SK-N-SH treated with all-trans-retinoic acid at 6 μM for 48 hours (cell line): ENCODE measurements at regions not wholly inside any gene's neighbourhood (a gene's known extent, or its start where the extent isn't known, plus 50 kb on each side); places are given as distances from the start of the nearest gene placed in this dataset.

Experiments
- ARNTL ChIP-seq: fragments of 450-650 bp; formaldehyde crosslinking; IDR thresholded peaks from 2 replicates; pipeline ENCODE4 v1.5.0; 2020; ENCODE audit warnings: low read depth, mild to moderate bottlenecking, moderate library complexity, borderline replicate concordance
- BACH2 ChIP-seq: fragments of 250-450 bp; sonication (Bioruptor Pico); IDR thresholded peaks from 2 replicates; pipeline ENCODE4 v1.9.0; 2021; ENCODE audit warnings: mild to moderate bottlenecking, borderline replicate concordance
- CREB5 ChIP-seq: fragments of 250-450 bp; sonication (Bioruptor Pico); IDR thresholded peaks from 2 replicates; pipeline ENCODE4 v1.5.1; 2020; ENCODE audit warnings: low read depth, mild to moderate bottlenecking, moderate library complexity
- CSDC2 ChIP-seq: fragments of 250-450 bp; sonication (Bioruptor Pico); IDR thresholded peaks from 2 replicates; pipeline ENCODE4 v1.5.0; 2020; ENCODE audit warnings: mild to moderate bottlenecking, moderate library complexity
- CSRNP3 ChIP-seq: fragments of 250-450 bp; sonication (Bioruptor Pico); IDR thresholded peaks from 2 replicates; pipeline ENCODE4 v1.5.1; 2021; ENCODE audit warnings: mild to moderate bottlenecking, moderate library complexity
- ESRRG ChIP-seq: fragments of 250-450 bp; sonication (Bioruptor Pico); IDR thresholded peaks from 2 replicates; pipeline ENCODE4 v1.6.1; 2021; ENCODE audit warnings: mild to moderate bottlenecking
- GLIS3 ChIP-seq: fragments of 250-450 bp; sonication (Bioruptor Pico); IDR thresholded peaks from 2 replicates; pipeline ENCODE4 v1.5.0; 2020; ENCODE audit warnings: mild to moderate bottlenecking, moderate library complexity
- PATZ1 ChIP-seq: fragments of 250-450 bp; sonication (Bioruptor Pico); IDR thresholded peaks from 2 replicates; pipeline ENCODE4 v1.8.0; 2020; ENCODE audit warnings: mild to moderate bottlenecking, moderate library complexity, borderline replicate concordance
- RARB ChIP-seq: fragments of 250-450 bp; sonication (Bioruptor Pico); IDR thresholded peaks from 2 replicates; pipeline ENCODE4 v1.8.0; 2021; ENCODE audit warnings: mild to moderate bottlenecking, moderate library complexity
- TCF4 ChIP-seq: fragments of 250-450 bp; sonication (Bioruptor Pico); IDR thresholded peaks from 2 replicates; pipeline ENCODE4 v1.8.0; 2021; ENCODE audit warnings: mild to moderate bottlenecking, moderate library complexity, borderline replicate concordance
- TSHZ2 ChIP-seq: fragments of 250-450 bp; sonication (Bioruptor Pico); IDR thresholded peaks from 2 replicates; pipeline ENCODE4 v1.5.0; 2020; ENCODE audit warnings: mild to moderate bottlenecking, moderate library complexity
- ZFP3 ChIP-seq: fragments of 250-450 bp; sonication (Bioruptor Pico); IDR thresholded peaks from 2 replicates; pipeline ENCODE4 v1.5.0; 2020; ENCODE audit warnings: mild to moderate bottlenecking, moderate library complexity
- ZNF70 ChIP-seq: fragments of 450-650 bp; formaldehyde crosslinking; IDR thresholded peaks from 2 replicates; pipeline ENCODE4 v1.5.0; 2020; ENCODE audit warnings: mild to moderate bottlenecking, moderate library complexity
- ZNF8 ChIP-seq: fragments of 450-650 bp; formaldehyde crosslinking; IDR thresholded peaks from 2 replicates; pipeline ENCODE4 v1.5.0; 2020; ENCODE audit warnings: mild to moderate bottlenecking, moderate library complexity

- no peak for TF ChIP-seq CREB5 (CRISPR knock-in tag)
- TF ChIP-seq ARNTL (CRISPR knock-in tag) = no peak
- no peak for TF ChIP-seq ZFP3
- TF ChIP-seq ESRRG (CRISPR knock-in tag) = no peak
- TF ChIP-seq BACH2 (CRISPR knock-in tag) = no peak
- TF ChIP-seq RARB = no peak
- no peak for TF ChIP-seq PATZ1 (CRISPR knock-in tag)
- no peak for TF ChIP-seq ZNF70 (CRISPR knock-in tag)
- TF ChIP-seq GLIS3 (CRISPR knock-in tag) = no peak
- no peak for TF ChIP-seq CSRNP3 (CRISPR knock-in tag)
- TF ChIP-seq TCF4 (CRISPR knock-in tag) = no peak
- no peak for TF ChIP-seq ZNF8 (CRISPR knock-in tag)
- no peak for TF ChIP-seq CSDC2 (CRISPR knock-in tag)
- TF ChIP-seq TSHZ2 (CRISPR knock-in tag) = no peak
Observed at GRCh38 chr17:74054249-74054648, 149.2 kb upstream of the RPL38 start.
